H1 (cell line): ENCODE measurements at regions not wholly inside any gene's neighbourhood (a gene's known extent, or its start where the extent isn't known, plus 50 kb on each side); places are given as distances from the start of the nearest gene placed in this dataset.

Experiments used
- CTCF ChIA-PET: fragments of 300-600 bp; sonication (Branson Sonifier 250); formaldehyde crosslinking; loops from one replicate; lab custom pipeline; 2021; ENCODE audit not compliant: partially characterized antibody; lab: Charles Lee
- POLR2A ChIA-PET: fragments of 300-600 bp; sonication (Branson Sonifier 250); formaldehyde crosslinking; loops from one replicate; lab custom pipeline; 2021; ENCODE audit warnings: inconsistent platforms; ENCODE audit not compliant: partially characterized antibody; lab: Charles Lee
- DNase-seq, 2 experiments: peaks; one replicate each; pipeline versions ENCODE4 v3.0.0 to v3.0.0-alpha.2; 2010 to 2022; ENCODE audit warnings: low spot score in 2 of 2, low read depth in 1 of 2, mixed read lengths in 1 of 2
- FAIRE-seq: peaks from 2 replicates; lab custom pipeline; 2011; peaks lifted over from hg19 to GRCh38; lab: Jason Lieb, UNC
- H2AFZ ChIP-seq: 2 replicates; pipeline ENCODE4 v1.8.1; 2012; ENCODE audit warnings: low read length, inconsistent platforms
- H2AK5ac ChIP-seq: 2 replicates; pipeline ENCODE4 v1.6.1; 2013; ENCODE audit warnings: low read depth, low read length
- H2BK120ac ChIP-seq: replicated peaks from 2 replicates; pipeline ENCODE3; 2013; ENCODE audit warnings: low read depth, low read length, inconsistent platforms
- H2BK12ac ChIP-seq: 2 replicates; pipeline ENCODE4 v1.6.1; 2013; ENCODE audit warnings: low read depth, low read length
- H2BK15ac ChIP-seq: 2 replicates; pipeline ENCODE4 v1.6.1; 2013; ENCODE audit warnings: low read length
- H2BK20ac ChIP-seq: 2 replicates; pipeline ENCODE4 v1.6.1; 2013; ENCODE audit warnings: low read length
- H2BK5ac ChIP-seq: 2 replicates; pipeline ENCODE4 v1.6.1; 2013; ENCODE audit warnings: low read depth, low read length
- H3K14ac ChIP-seq: 2 replicates; pipeline ENCODE4 v1.6.1; 2013; ENCODE audit warnings: inconsistent platforms; ENCODE audit not compliant: insufficient read length
- H3K18ac ChIP-seq: 2 replicates; pipeline ENCODE4 v1.6.1; 2013; ENCODE audit warnings: low read length; ENCODE audit errors: extremely low read depth
- H3K23ac ChIP-seq: 2 replicates; pipeline ENCODE4 v1.6.1; 2013; ENCODE audit warnings: inconsistent platforms; ENCODE audit not compliant: insufficient read length
- H3K23me2 ChIP-seq: 2 replicates; pipeline ENCODE4 v1.6.1; 2013; ENCODE audit warnings: low read depth, low read length
- H3K27ac ChIP-seq: 2 replicates; pipeline ENCODE4 v1.6.1; 2011; ENCODE audit warnings: low read depth, low read length, inconsistent platforms
- H3K27me3 ChIP-seq, 4 experiments: replicated peaks in 1 of 4; 1 replicate in 1 of 4; 2 replicates in 3 of 4; pipeline versions ENCODE4 v1.6.1 to v1.8.1; 2011 to 2013; ENCODE audit warnings: low read length in 3 of 4, mild to moderate bottlenecking in 3 of 4, inconsistent platforms in 2 of 4, mixed read lengths in 2 of 4, moderate library complexity in 1 of 4; ENCODE audit not compliant: control insufficient read depth in 3 of 4, insufficient read depth in 3 of 4; ENCODE audit errors: extremely low read depth in 1 of 4
- H3K36me3 ChIP-seq, 4 experiments: 2 replicates each; pipeline versions ENCODE4 v1.6.1 to v1.8.1; 2011 to 2013; ENCODE audit warnings: mild to moderate bottlenecking in 4 of 4, low read length in 3 of 4, moderate library complexity in 2 of 4, control low read depth in 1 of 4, inconsistent platforms in 1 of 4; ENCODE audit not compliant: insufficient read depth in 4 of 4, control insufficient read depth in 2 of 4
- H3K4ac ChIP-seq: replicated peaks from 2 replicates; pipeline ENCODE3; 2013; ENCODE audit warnings: low read length, low read depth, mixed read lengths, inconsistent platforms; ENCODE audit not compliant: insufficient read length
- H3K4me1 ChIP-seq, 4 experiments: replicated peaks in 1 of 4; 1 replicate in 1 of 4; 2 replicates in 3 of 4; pipeline versions ENCODE4 v1.6.1 to v1.8.1; 2011 to 2013; ENCODE audit warnings: low read length in 3 of 4, inconsistent platforms in 2 of 4, mixed read lengths in 1 of 4; ENCODE audit not compliant: insufficient read depth in 4 of 4, control insufficient read depth in 3 of 4
- H3K4me2 ChIP-seq, 2 experiments: 2 replicates each; pipeline versions ENCODE4 v1.6.1 to v1.8.1; 2011 to 2013; ENCODE audit warnings: low read depth in 2 of 2, low read length in 2 of 2, control low read depth in 1 of 2, inconsistent platforms in 1 of 2, mild to moderate bottlenecking in 1 of 2; ENCODE audit not compliant: insufficient read depth in 1 of 2
- H3K4me3 ChIP-seq, 4 experiments: fragments of 200-600, 300-600 bp in 1 of 4; sonication (generic), shearing (Covaris generic), sonication (Bioruptor Twin) in 1 of 4; 2 replicates each; pipeline versions ENCODE4 v1.5.1 to v1.8.1; 2011 to 2016; ENCODE audit warnings: low read length in 4 of 4, low read depth in 3 of 4, control low read depth in 2 of 4, inconsistent platforms in 2 of 4, mild to moderate bottlenecking in 2 of 4, mixed read lengths in 1 of 4, moderate library complexity in 1 of 4; ENCODE audit not compliant: insufficient read depth in 2 of 4; ENCODE audit errors: extremely low read depth in 1 of 4
- H3K56ac ChIP-seq: replicated peaks from 2 replicates; pipeline ENCODE3; 2013; ENCODE audit warnings: low read depth, mild to moderate bottlenecking, mixed read lengths, low read length, inconsistent platforms; ENCODE audit not compliant: insufficient read length
- H3K79me1 ChIP-seq: 2 replicates; pipeline ENCODE4 v1.6.1; 2013; ENCODE audit warnings: low read depth, low read length, control low read depth
- H3K79me2 ChIP-seq, 2 experiments: 2 replicates each; pipeline versions ENCODE4 v1.6.1 to v1.8.1; 2012 to 2013; ENCODE audit warnings: low read length in 2 of 2, mild to moderate bottlenecking in 2 of 2, inconsistent platforms in 1 of 2; ENCODE audit not compliant: insufficient read depth in 2 of 2, control insufficient read depth in 1 of 2
- H3K9ac ChIP-seq, 4 experiments: replicated peaks in 1 of 4; 1 replicate in 1 of 4; 2 replicates in 3 of 4; pipeline versions ENCODE4 v1.6.1 to v1.8.1; 2011 to 2013; ENCODE audit warnings: low read depth in 3 of 4, low read length in 3 of 4, control low read depth in 2 of 4, mild to moderate bottlenecking in 2 of 4, moderate library complexity in 2 of 4, inconsistent platforms in 1 of 4; ENCODE audit errors: extremely low read depth in 1 of 4
- H3K9me3 ChIP-seq, 2 experiments: 2 replicates each; pipeline versions ENCODE4 v1.6.1 to v1.8.1; 2012 to 2013; ENCODE audit warnings: mild to moderate bottlenecking in 2 of 2, moderate library complexity in 2 of 2, control low read depth in 1 of 2, inconsistent platforms in 1 of 2, low read depth in 1 of 2, low read length in 1 of 2, mixed read lengths in 1 of 2; ENCODE audit not compliant: insufficient read depth in 2 of 2
- H4K20me1 ChIP-seq, 2 experiments: replicated peaks in 1 of 2; 2 replicates each; pipeline versions ENCODE3 to v1.8.1; 2011 to 2013; ENCODE audit warnings: inconsistent platforms in 2 of 2, low read length in 2 of 2, mild to moderate bottlenecking in 1 of 2; ENCODE audit not compliant: insufficient read depth in 2 of 2, control insufficient read depth in 1 of 2
- H4K5ac ChIP-seq: 2 replicates; pipeline ENCODE4 v1.6.1; 2013; ENCODE audit warnings: low read length, low read depth, mixed read lengths, inconsistent platforms; ENCODE audit not compliant: insufficient read length
- H4K8ac ChIP-seq: 2 replicates; pipeline ENCODE4 v1.8.0; 2013; ENCODE audit warnings: mild to moderate bottlenecking, moderate library complexity, low read length, inconsistent platforms; ENCODE audit not compliant: insufficient read depth; ENCODE audit errors: extremely low read depth
- H4K91ac ChIP-seq: replicated peaks from 2 replicates; pipeline ENCODE3; 2013; ENCODE audit warnings: low read length, mixed read lengths, inconsistent platforms; ENCODE audit not compliant: insufficient read length
- CREB1 ChIP-seq: IDR thresholded peaks from 2 replicates; pipeline ENCODE4 v1.6.1; 2012; ENCODE audit warnings: inconsistent platforms
- EP300 ChIP-seq, 2 experiments: IDR thresholded peaks; 1 replicate in 1 of 2; 2 replicates in 1 of 2; pipeline ENCODE4 v1.6.1; 2011 to 2012; ENCODE audit warnings: low read depth in 2 of 2, low read length in 2 of 2, mild to moderate bottlenecking in 2 of 2, borderline replicate concordance in 1 of 2, inconsistent platforms in 1 of 2, moderate library complexity in 1 of 2
- KDM1A ChIP-seq: fragments of 200-600, 300-600 bp; sonication (generic); IDR thresholded peaks from 2 replicates; pipeline ENCODE4 v1.7.1; 2016; ENCODE audit warnings: mild to moderate bottlenecking, low read length, borderline replicate concordance
- NANOG ChIP-seq: IDR thresholded peaks from 2 replicates; pipeline ENCODE4 v1.6.1; 2011; ENCODE audit warnings: low read length, low read depth, mild to moderate bottlenecking, inconsistent platforms; ENCODE audit not compliant: insufficient read depth, poor library complexity, severe bottlenecking
- NRF1 ChIP-seq: IDR thresholded peaks from 2 replicates; pipeline ENCODE4 v1.6.1; 2011; ENCODE audit warnings: mild to moderate bottlenecking, low read depth, low read length, improper control_type of control experiment
- POU5F1 ChIP-seq: IDR thresholded peaks from 2 replicates; pipeline ENCODE4 v1.6.1; 2011; ENCODE audit warnings: low read depth, mild to moderate bottlenecking, low read length, moderate library complexity
- RXRA ChIP-seq: IDR thresholded peaks from 2 replicates; pipeline ENCODE4 v1.6.1; 2011; ENCODE audit warnings: low read depth, mild to moderate bottlenecking, low read length, moderate library complexity; ENCODE audit not compliant: insufficient read depth
- ZNF274 ChIP-seq: IDR thresholded peaks from 2 replicates; pipeline ENCODE4 v1.7.0; 2012; ENCODE audit warnings: low read length, borderline replicate concordance; ENCODE audit errors: extremely low read depth
- WGBS, 2 experiments: shearing (Covaris generic) in 1 of 2; methylation state at CpG; one replicate each; pipeline versions ENCODE4 v1.1.6 to v1.1.7; 2013 to 2015; ENCODE audit warnings: low lambda C conversion rate in 2 of 2, mixed read lengths in 2 of 2, inconsistent platforms in 1 of 2, low coverage in 1 of 2, missing lambda C conversion rate in 1 of 2; ENCODE audit not compliant: insufficient replicate concordance in 2 of 2, insufficient coverage in 1 of 2, insufficient read length in 1 of 2; ENCODE audit errors: extremely low coverage in 1 of 2, missing lambda C conversion rate in 1 of 2; 5-methylcytosine and 5-hydroxymethylcytosine counted together

GRCh38 chr3:59240666-59241255 is 190.9 kb upstream of the CFAP20DC start:
- Histone ChIP-seq H3K23ac (no peak overlapping the region), H3K79me2 (no peaks in the 10 kb centered on the region), H3K9ac (no peak overlapping the region), H4K20me1 (no peaks in the 10 kb centered on the region), H2BK15ac (no peak overlapping the region), H2BK5ac (no peak overlapping the region), H4K8ac (no peak overlapping the region), H3K14ac (no peak overlapping the region), H3K27ac (no peak overlapping the region), H4K5ac (no peak overlapping the region), H3K4ac (no peak overlapping the region), H3K23me2 (peaks cover 1% of the 10 kb centered on the region; the same call in 1 of the 2 replicates), H2BK120ac (no peak overlapping the region), H3K79me1 (no peaks in the 10 kb centered on the region), H3K4me1 (no peaks in the 10 kb centered on the region), H3K36me3 (no peaks in the 10 kb centered on the region), H2BK12ac (no peak overlapping the region), H2AK5ac (no peak overlapping the region), H3K9me3 (no peaks in the 10 kb centered on the region), H3K4me2 (no peak overlapping the region), H3K4me3 (no peak overlapping the region), H2BK20ac (no peak overlapping the region), H3K56ac (no peak overlapping the region), H2AFZ (no peak overlapping the region), H3K27me3 (no peaks in the 10 kb centered on the region), H3K18ac (no peak overlapping the region), H4K91ac (no peak overlapping the region)
- CTCF ChIA-PET, result no interaction called here
- WGBS, 2 experiments, result 95% methylated on average over 1 of the region's 2 CpGs; no CpG with 5 or more reads in 1 of the 2 experiments
- DNase-seq (no peak), FAIRE-seq (no peak)
- TF ChIP-seq POU5F1, result no peak
- TF ChIP-seq CREB1, result no peak
- no peak for TF ChIP-seq RXRA
- no peak for TF ChIP-seq NRF1
- no peak for TF ChIP-seq KDM1A
- no peak for TF ChIP-seq EP300 (IDR thresholded peaks at IDR 0.05; ENCODE audit: borderline replicate concordance in 1 of 2, low read depth in 2 of 2, low read length in 2 of 2)
- TF ChIP-seq NANOG, result no peak
- TF ChIP-seq ZNF274, result no peak
- POLR2A ChIA-PET, result no interaction called here
